ENCODE measurements at regions not wholly inside any gene's neighbourhood (a gene's known extent, or its start where the extent isn't known, plus 50 kb on each side); places are given as distances from the start of the nearest gene placed in this dataset.
"Not testable (repeated sequence)": the region's sequence is repeated elsewhere in the genome, so short reads cannot be mapped to it uniquely, and the experiment has no call there.

DNA sequence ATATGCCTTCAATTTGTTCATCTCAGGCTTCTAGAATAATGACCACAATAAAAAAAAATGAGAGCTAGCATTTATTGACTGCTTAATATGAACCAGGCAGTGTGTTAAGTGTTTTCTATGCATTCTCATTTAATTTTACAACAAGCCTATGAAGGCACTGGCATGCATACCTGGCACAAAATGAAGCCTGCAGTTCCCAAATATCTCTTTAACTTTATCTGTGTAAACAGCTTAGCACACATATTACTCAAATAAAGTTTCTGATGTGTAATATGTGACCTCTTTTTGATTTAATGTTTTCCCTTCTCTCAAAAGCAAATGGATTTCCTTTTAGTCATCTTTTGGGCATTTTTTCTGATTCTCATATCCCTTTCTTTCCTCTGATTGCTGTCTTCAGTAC lies 671.8 kb downstream of the PCDH7 start:
- DNase-seq, result no peak

GRCh38 chr4:31392923-31393322 lies 672.8 kb downstream of the PCDH7 start:
- DNase-seq, result no peak

- DNase-seq, result no peak
Measured at GRCh38 chr4:31408121-31408520, 688.0 kb downstream of the PCDH7 start.

DNA sequence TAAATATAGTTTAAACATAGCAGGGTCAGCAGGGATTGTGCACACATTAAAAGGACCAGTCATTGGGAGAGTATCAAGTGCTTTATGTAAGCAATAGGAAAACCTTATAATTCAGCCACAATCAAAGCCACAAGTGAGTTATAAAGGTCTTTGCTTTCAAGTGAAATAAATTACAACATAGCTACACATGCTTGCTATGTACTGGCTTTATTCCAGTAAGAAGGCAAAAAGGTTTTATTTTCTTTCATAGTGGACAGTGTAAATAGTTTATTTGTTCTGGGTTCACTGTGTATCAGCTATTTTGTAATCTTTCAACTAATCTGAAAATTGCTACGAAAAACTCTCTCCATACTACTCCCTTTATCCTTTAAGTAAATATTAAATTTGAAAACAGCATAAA lies 691.4 kb downstream of the PCDH7 start:
- no peak for DNase-seq

GRCh38 chr4:31415629-31416028 lies 695.5 kb downstream of the PCDH7 start:
- DNase-seq, result no peak

- no peak for DNase-seq
Measured at GRCh38 chr4:31416498-31416897, 696.3 kb downstream of the PCDH7 start.

DNA sequence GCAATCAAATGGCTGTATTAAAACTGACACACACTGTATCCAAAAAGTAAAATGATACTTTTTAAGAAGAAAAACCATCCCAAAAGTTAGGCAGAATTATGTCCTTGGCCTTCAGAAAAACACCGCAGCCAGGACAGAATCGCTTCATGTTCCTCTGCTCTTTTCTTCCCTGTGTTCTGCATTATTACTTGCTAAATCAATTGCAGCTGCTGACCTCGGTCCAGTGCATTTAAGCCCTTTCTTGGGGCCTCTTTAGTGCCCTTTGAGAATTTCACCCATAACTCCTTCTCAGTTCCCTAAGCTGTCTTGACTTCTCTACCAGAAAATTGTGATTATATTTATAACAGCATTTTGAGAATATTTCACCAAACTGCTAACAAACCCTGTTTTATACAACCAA lies 696.9 kb downstream of the PCDH7 start:
- DNase-seq, result no peak

- DNase-seq, result no peak
Measured at GRCh38 chr4:31422006-31422405, 701.8 kb downstream of the PCDH7 start.

- DNase-seq, result no peak
Measured at GRCh38 chr4:31427691-31428090, 707.5 kb downstream of the PCDH7 start.

DNA sequence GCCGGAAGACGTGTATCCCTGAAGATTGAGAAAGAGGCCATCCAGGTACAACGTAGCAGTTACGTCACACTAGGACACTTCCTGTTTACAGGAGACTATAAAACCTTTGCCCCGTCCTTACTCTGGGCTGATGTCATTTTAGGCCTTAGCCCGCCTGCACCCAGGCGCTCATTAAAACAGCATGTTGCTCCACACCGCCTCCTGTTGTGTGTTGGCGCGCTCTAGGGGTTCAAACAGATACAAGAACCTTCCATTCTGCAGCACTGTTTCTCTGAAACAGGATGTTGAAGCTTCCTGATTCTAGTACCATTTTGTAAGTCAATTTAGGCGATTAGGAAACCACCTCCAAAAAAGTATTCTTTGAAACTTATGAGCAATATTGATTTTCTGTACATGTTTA lies 722.1 kb downstream of the PCDH7 start:
- no peak for DNase-seq

DNA sequence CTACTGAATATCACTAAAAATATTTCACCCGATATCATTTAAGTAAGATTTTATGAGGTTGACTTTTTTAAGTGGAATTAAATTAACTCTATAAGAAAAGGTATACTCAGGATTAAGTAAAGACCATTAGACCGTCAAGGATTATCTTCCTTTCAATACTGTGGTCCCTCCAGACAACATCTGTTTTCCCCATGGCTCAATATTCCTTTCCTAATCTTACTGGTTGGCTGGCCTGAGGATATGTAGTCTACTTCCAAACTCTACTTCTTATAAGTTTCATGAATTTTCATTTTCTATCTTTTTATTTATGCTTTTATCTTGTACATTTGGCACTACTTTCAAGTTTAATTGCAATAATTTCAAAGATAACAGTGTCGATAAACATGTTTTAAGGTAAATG lies 725.4 kb downstream of the PCDH7 start:
- no peak for DNase-seq

DNA sequence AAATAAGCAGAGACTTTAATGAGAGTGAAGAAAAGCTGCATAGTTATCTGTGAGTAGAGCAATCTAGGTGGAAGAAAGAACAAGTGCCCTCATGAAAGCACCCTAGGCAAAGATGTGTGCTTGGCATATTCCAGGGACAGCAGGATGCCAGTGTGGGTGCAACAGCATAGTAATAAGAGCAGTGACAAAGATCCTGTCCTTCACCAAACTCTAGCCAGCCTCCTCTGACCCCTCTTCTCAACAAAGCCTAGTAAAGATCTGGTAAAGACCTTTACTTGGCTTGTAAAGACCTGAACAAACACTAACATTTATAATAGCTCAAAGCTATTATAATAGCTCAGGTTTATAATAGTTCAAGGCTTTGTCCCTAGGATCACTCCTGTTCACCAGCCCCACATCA lies 735.4 kb downstream of the PCDH7 start:
- no peak for DNase-seq

GRCh38 chr4:31458813-31459212 lies 738.6 kb downstream of the PCDH7 start:
- no peak for DNase-seq

DNA sequence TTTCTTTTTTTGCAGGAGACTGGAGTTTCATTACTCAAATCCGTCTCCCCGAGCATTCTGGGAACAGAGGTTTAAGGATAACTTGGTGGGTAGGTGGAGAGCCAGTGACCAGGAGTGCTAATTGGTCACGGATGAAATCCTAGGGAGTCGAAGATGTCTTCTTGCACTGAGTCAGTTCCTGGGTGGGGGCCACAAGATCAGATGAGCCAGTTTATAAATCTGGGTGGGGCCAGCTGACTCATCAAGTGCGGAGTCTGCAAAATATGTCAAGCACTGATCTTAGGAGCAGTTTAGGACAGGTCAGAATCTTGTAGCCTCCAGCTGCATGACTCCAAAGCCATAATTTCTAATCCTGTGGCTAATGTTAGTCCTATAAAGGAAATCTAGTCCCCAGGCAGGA lies 741.3 kb downstream of the PCDH7 start:
- no peak for DNase-seq

- DNase-seq, result no peak
Measured at GRCh38 chr4:31467781-31468180, 747.6 kb downstream of the PCDH7 start.

GRCh38 chr4:31474221-31474620 lies 754.1 kb downstream of the PCDH7 start:
- DNase-seq, result no peak

DNA sequence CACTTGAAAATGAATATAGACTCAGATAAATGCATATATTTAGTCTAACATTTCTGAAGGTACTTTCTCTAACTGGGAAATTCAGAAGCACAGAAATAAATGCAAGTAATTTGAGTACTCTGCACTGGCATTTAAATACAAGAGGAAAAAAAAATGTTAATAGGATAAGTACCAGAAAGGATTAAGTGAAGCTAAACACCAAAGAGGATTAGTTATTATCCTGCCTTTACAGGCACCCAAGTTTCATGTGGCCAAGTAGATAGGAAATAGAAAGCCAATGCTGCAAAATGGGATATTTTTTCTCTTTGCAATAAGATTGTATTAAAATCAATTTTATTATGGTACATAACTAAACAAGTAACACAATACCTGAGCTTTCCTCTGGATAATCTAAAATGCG lies 762.5 kb downstream of the PCDH7 start:
- DNase-seq, result no peak

- not testable (repeated sequence) for DNase-seq
Measured at GRCh38 chr4:31499216-31499615, 779.0 kb downstream of the PCDH7 start.

- no peak for DNase-seq
Measured at GRCh38 chr4:31516520-31516919, 796.4 kb downstream of the PCDH7 start.

GRCh38 chr4:31518796-31519250 lies 798.7 kb downstream of the PCDH7 start:
- DNase-seq, result no peak

- DNase-seq, result no peak
Measured at GRCh38 chr4:31530555-31530954, 810.4 kb downstream of the PCDH7 start.

GRCh38 chr4:31538877-31539276 lies 818.7 kb downstream of the PCDH7 start:
- no peak for DNase-seq

DNA sequence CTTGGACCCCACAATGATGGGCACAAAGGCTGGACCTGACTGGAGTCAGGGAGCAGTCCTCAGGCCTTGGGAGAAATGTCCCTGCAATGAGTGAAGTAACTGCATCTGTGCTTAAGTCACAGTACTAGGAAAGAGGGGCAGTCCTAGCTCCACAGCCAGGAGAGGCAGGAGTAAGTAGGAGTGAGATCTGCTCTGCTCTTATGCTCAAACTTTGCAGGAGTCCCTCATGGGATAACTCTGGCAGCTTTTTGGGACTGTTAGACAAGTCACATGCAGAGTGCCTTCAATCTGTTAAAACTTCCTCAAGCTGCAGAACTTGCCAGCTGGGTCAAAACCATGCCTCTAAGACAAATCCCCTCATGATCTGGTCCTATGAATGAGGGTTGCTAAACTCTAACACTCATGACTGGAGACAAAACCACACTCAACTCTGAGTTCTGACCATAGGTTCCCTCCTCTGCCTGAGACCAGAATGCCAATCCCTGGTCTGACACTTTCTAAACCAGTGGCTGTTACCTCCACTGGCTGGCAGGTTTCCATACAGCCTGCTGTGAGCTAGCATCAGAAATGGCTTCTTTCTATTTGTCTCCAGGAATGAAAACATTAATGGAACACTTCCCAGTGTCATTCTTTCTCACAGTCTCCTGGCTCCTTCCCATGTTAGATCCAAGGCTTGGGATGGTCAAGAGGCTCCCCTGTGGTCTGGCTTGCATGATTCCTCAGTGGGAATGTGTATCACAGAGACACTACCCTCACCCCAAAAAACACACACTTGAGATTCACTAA lies 819.3 kb downstream of the PCDH7 start:
- no peak for DNase-seq

GRCh38 chr4:31545330-31545729 lies 825.2 kb downstream of the PCDH7 start:
- no peak for DNase-seq

DNA sequence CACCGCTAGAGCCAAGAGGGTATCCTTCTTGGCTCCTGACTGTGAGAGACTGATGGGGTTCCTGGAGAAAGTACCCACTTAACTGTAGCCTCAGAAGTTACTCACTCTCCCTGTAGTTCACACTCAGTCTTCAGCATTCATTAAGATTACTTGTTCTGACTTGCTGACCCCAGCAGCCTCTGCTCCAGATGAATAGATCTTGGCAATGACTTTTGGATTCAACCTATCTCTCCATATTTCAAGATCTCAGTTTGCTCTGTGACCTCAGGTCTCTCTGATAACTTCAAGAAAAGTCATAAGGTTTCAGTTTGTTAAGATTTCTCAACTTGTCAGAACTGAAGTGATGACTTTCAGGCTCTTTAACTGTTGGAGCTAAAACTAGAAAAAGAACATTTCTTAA lies 825.6 kb downstream of the PCDH7 start:
- no peak for DNase-seq
